ENCODE measurements at regions not wholly inside any gene's neighbourhood (a gene's known extent, or its start where the extent isn't known, plus 50 kb on each side); places are given as distances from the start of the nearest gene placed in this dataset.

- no peak for TF ChIP-seq CTCF (IDR thresholded peaks at IDR 0.05)
- no peak for TF ChIP-seq POLR2A (IDR thresholded peaks at IDR 0.05)
- no peak for TF ChIP-seq POLR2AphosphoS5 (IDR thresholded peaks at IDR 0.05)
Measured at GRCh38 chr5:61275841-61276240, 56.2 kb upstream of the ZSWIM6 start.
